Endothelial cell of umbilical vein (primary cell): ENCODE measurements at regions not wholly inside any gene's neighbourhood (a gene's known extent, or its start where the extent isn't known, plus 50 kb on each side); places are given as distances from the start of the nearest gene placed in this dataset.

Experiments used
- BruUV-seq: library from RNA; stranded (reverse); fragments of 400-500 nt; replicated peaks from 2 replicates; lab custom pipeline; 2021; lab: Mats Ljungman, UMichigan
- CTCF ChIA-PET: fragments of 300-600, 350-600 bp; sonication (Branson Sonifier 250); formaldehyde crosslinking; loops from one replicate; lab custom pipeline; 2021; ENCODE audit warnings: antibody characterized with exemption, inconsistent platforms; lab: Charles Lee
- POLR2A ChIA-PET: fragments of 300-600, 350-600 bp; sonication (Branson Sonifier 250); formaldehyde crosslinking; loops from one replicate; lab custom pipeline; 2021; ENCODE audit warnings: antibody characterized with exemption, inconsistent platforms; lab: Charles Lee
- DNase-seq: peaks from one replicate; pipeline ENCODE4 v3.0.0-alpha.2; 2011; ENCODE audit warnings: low read depth, low spot score
- FAIRE-seq: peaks from 2 replicates; lab custom pipeline; 2011; peaks lifted over from hg19 to GRCh38; lab: Jason Lieb, UNC
- H2AFZ ChIP-seq: 2 replicates; pipeline ENCODE4 v1.6.0; 2012; ENCODE audit warnings: low read depth, low read length, control low read depth, inconsistent platforms
- H3K27ac ChIP-seq: 2 replicates; pipeline ENCODE4 v1.5.1; 2011; ENCODE audit warnings: low read depth, mild to moderate bottlenecking, control low read depth, low read length, moderate library complexity; ENCODE audit not compliant: insufficient read depth
- H3K27me3 ChIP-seq, 2 experiments: 2 replicates each; pipeline versions ENCODE4 v1.6.0 to v1.6.1; 2011; ENCODE audit warnings: low read length in 2 of 2, mixed read lengths in 1 of 2; ENCODE audit not compliant: control insufficient read depth in 2 of 2, insufficient read depth in 2 of 2
- H3K36me3 ChIP-seq, 2 experiments: 2 replicates in 1 of 2; 3 replicates in 1 of 2; pipeline ENCODE4 v1.5.1; 2011; ENCODE audit warnings: low read length in 2 of 2, mild to moderate bottlenecking in 1 of 2, moderate library complexity in 1 of 2; ENCODE audit not compliant: control insufficient read depth in 2 of 2, insufficient read depth in 2 of 2; ENCODE audit errors: extremely low read depth in 1 of 2
- H3K4me1 ChIP-seq: 3 replicates; pipeline ENCODE4 v1.5.1; 2011; ENCODE audit warnings: mild to moderate bottlenecking, low read length; ENCODE audit not compliant: control insufficient read depth, insufficient read depth; ENCODE audit errors: extremely low read depth
- H3K4me2 ChIP-seq: 2 replicates; pipeline ENCODE4 v1.6.1; 2011; ENCODE audit warnings: low read length, control low read depth, mixed read lengths; ENCODE audit not compliant: insufficient read depth
- H3K4me3 ChIP-seq, 3 experiments: fragments of 200-600 bp in 1 of 3; sonication (generic), shearing (Covaris generic) in 1 of 3; replicated peaks in 1 of 3; 2 replicates each; pipeline ENCODE4 v1.5.1; 2011 to 2016; ENCODE audit warnings: control low read depth in 3 of 3, low read length in 3 of 3, mild to moderate bottlenecking in 2 of 3, inconsistent platforms in 1 of 3, low read depth in 1 of 3, moderate library complexity in 1 of 3; ENCODE audit not compliant: insufficient read depth in 1 of 3
- H3K79me2 ChIP-seq: 2 replicates; pipeline ENCODE4 v1.6.0; 2012; ENCODE audit warnings: low read length, inconsistent platforms; ENCODE audit not compliant: control insufficient read depth, insufficient read depth
- H3K9ac ChIP-seq: replicated peaks from 2 replicates; pipeline ENCODE3; 2011; ENCODE audit warnings: low read length, control low read depth; ENCODE audit not compliant: insufficient read depth; ENCODE audit errors: extremely low read depth
- H3K9me1 ChIP-seq: replicated peaks from 3 replicates; pipeline ENCODE4 v1.6.0; 2011; ENCODE audit warnings: mild to moderate bottlenecking, low read length; ENCODE audit not compliant: control insufficient read depth, insufficient read depth; ENCODE audit errors: extremely low read depth
- H3K9me3 ChIP-seq: replicated peaks from 2 replicates; pipeline ENCODE4 v1.5.1; 2012; ENCODE audit warnings: low read length, inconsistent platforms; ENCODE audit not compliant: control insufficient read depth, insufficient read depth
- H4K20me1 ChIP-seq: replicated peaks from 2 replicates; pipeline ENCODE3; 2011; ENCODE audit warnings: mild to moderate bottlenecking, low read length; ENCODE audit not compliant: control insufficient read depth, insufficient read depth; ENCODE audit errors: extremely low read depth
- EZH2 ChIP-seq: IDR thresholded peaks from 2 replicates; pipeline ENCODE4 v1.6.1; 2012; ENCODE audit warnings: borderline replicate concordance, low read depth, mild to moderate bottlenecking, moderate library complexity, low read length, inconsistent platforms; ENCODE audit not compliant: severe bottlenecking
- FOS ChIP-seq: IDR thresholded peaks from 2 replicates; pipeline ENCODE4 v1.6.1; 2011; ENCODE audit warnings: mild to moderate bottlenecking, low read length, moderate library complexity, borderline replicate concordance; ENCODE audit not compliant: insufficient read depth
- GATA2 ChIP-seq: IDR thresholded peaks from 2 replicates; pipeline ENCODE4 v1.7.0; 2011; ENCODE audit warnings: low read depth, mild to moderate bottlenecking, moderate library complexity, mixed read lengths, low read length; ENCODE audit not compliant: insufficient read length, insufficient read depth
- JUN ChIP-seq: IDR thresholded peaks from 2 replicates; pipeline ENCODE4 v1.6.1; 2011; ENCODE audit warnings: borderline replicate concordance, low read depth; ENCODE audit not compliant: insufficient read length, insufficient read depth
- MYC ChIP-seq: IDR thresholded peaks from one replicate; pipeline ENCODE4 v1.6.1; 2011; ENCODE audit warnings: mild to moderate bottlenecking, low read depth, low read length
- POLR2A ChIP-seq: IDR thresholded peaks from 2 replicates; pipeline ENCODE4 v1.6.1; 2012; ENCODE audit warnings: low read depth, mild to moderate bottlenecking, control low read depth, low read length
- POLR2AphosphoS5 ChIP-seq: IDR thresholded peaks from 2 replicates; pipeline ENCODE4 v1.6.1; 2012; ENCODE audit warnings: low read depth, mild to moderate bottlenecking, control low read depth, low read length, moderate library complexity; ENCODE audit not compliant: insufficient read depth
- dilution Hi-C: fragments of 300-500 bp; cut with MboI; formaldehyde crosslinking; loops from one replicate; pipeline ENCODE4 v1.15.0; 2019; ENCODE audit warnings: low sequenced_read_pairs; ENCODE audit not compliant: extremely low pct_ligation_motif_present
- intact Hi-C: fragments of 100-400 bp; cut with micrococcal nuclease; formaldehyde crosslinking; loops from one replicate; pipeline ENCODE4 v1.10.0; 2022
- TF ChIP-seq, protein P1 (sequence below), 2 donors: IDR thresholded peaks; 1 replicate in 1 of 2; 2 replicates in 1 of 2; pipeline ENCODE4 v1.5.1; 2011; ENCODE audit warnings: low read length in 2 of 2, mild to moderate bottlenecking in 2 of 2, moderate library complexity in 2 of 2, control low read depth in 1 of 2, inconsistent platforms in 1 of 2, low read depth in 1 of 2; ENCODE audit not compliant: insufficient read depth in 1 of 2; ENCODE audit errors: extremely low read depth in 1 of 2
- TF ChIP-seq, protein P2 (sequence below): IDR thresholded peaks from 2 replicates; pipeline ENCODE4 v1.6.1; 2011; ENCODE audit not compliant: insufficient read depth, insufficient read length

DNA sequence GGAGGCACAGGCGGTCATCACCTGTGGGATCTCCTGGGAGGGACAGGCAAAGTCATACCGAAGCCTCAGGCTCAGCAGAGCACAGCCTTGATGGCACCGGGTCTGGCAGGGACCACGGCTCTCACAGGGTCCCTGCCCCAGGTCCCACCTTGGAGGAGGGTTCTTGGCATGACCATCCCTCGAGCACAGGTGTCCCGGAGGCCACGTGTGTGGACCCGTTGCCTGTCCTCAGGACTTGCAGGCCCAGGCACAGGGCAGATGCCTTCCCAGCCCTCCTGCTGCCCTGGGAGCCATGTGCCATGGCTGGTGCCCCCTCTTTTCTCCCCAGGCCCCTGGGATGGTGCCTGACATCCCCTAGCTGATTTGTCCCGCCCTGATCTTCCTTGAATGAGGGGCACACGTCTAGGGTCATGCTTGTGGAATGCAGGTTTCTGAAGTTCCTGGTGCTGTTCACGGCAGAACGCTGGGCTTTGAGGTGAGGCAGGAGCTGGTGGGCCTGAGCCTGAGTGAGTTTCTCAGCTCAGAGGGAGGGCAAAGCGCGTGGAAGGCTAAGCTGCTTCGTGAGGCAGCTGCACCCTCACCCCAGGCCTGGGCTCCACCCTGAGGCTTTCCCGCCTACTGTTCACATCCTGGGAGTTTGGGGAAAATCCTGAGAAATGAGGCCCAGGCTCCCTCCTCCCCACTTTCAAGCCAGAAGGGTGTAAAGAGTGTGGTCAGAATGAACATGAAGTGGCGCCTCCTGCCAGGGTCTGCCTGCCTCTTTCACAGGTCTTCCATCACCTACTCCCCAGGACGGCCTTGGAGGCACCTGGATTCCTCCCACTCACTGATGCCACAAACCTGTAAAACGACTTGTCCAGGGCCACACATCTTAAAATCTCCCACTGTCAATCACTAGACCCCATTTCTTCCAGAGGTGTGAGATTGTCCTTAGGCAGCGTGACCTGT, 325.8 kb upstream of the B3GAT1 start:
- H4K20me1 ChIP-seq: no peaks in the 10 kb centered on the region
- H3K9ac ChIP-seq: no peak overlapping the region
- dilution Hi-C loops (no loop called here), intact Hi-C loops (no loop called here)
- DNase-seq: no peak
- TF ChIP-seq MYC (no peak), POLR2A (no peak), EZH2 (no peak), POLR2AphosphoS5 (no peak), GATA2 (no peak), FOS (no peak), JUN (no peak)
- TF ChIP-seq, protein P1, sequence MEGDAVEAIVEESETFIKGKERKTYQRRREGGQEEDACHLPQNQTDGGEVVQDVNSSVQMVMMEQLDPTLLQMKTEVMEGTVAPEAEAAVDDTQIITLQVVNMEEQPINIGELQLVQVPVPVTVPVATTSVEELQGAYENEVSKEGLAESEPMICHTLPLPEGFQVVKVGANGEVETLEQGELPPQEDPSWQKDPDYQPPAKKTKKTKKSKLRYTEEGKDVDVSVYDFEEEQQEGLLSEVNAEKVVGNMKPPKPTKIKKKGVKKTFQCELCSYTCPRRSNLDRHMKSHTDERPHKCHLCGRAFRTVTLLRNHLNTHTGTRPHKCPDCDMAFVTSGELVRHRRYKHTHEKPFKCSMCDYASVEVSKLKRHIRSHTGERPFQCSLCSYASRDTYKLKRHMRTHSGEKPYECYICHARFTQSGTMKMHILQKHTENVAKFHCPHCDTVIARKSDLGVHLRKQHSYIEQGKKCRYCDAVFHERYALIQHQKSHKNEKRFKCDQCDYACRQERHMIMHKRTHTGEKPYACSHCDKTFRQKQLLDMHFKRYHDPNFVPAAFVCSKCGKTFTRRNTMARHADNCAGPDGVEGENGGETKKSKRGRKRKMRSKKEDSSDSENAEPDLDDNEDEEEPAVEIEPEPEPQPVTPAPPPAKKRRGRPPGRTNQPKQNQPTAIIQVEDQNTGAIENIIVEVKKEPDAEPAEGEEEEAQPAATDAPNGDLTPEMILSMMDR (IDR thresholded peaks at IDR 0.05; ENCODE audit: extremely low read depth in 1 of 2, insufficient read depth in 1 of 2, low read depth in 1 of 2, low read length in 2 of 2): no peak
- TF ChIP-seq, protein P2, sequence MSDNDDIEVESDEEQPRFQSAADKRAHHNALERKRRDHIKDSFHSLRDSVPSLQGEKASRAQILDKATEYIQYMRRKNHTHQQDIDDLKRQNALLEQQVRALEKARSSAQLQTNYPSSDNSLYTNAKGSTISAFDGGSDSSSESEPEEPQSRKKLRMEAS: no peak
- CTCF ChIA-PET: no interaction called here
- no peaks in the 10 kb centered on the region for H3K27me3 ChIP-seq
- H3K79me2 ChIP-seq: no peaks in the 10 kb centered on the region
- BruUV-seq: no TSS peak
- H3K9me1 ChIP-seq: no peaks in the 10 kb centered on the region
- H3K27ac ChIP-seq: no peak overlapping the region
- H3K36me3 ChIP-seq: no peaks in the 10 kb centered on the region
- POLR2A ChIA-PET: no interaction called here
- H3K4me3 ChIP-seq: no peak overlapping the region
- peaks cover 20% of the 10 kb centered on the region for H3K4me1 ChIP-seq
- H3K4me2 ChIP-seq: no peak overlapping the region
- no peaks in the 10 kb centered on the region for H3K9me3 ChIP-seq
- no peak overlapping the region for H2AFZ ChIP-seq
- FAIRE-seq: no peak
